ENCODE measurements at regions not wholly inside any gene's neighbourhood (a gene's known extent, or its start where the extent isn't known, plus 50 kb on each side); places are given as distances from the start of the nearest gene placed in this dataset.

- no peak overlapping the region for H3K4me3 Mint-ChIP-seq
- H2BK12ac ChIP-seq (ENCODE audit: insufficient read length, low read depth, low read length), result no peak overlapping the region
- no peak overlapping the region for H2BK5ac ChIP-seq (ENCODE audit: insufficient read length, low read length)
- H2BK120ac ChIP-seq (ENCODE audit: low read depth, low read length, poor library complexity, severe bottlenecking), result no peak overlapping the region
- no peak overlapping the region for H2BK20ac ChIP-seq (ENCODE audit: low read depth, low read length, poor library complexity, severe bottlenecking)
- DNase-seq, result no peak
- no peak overlapping the region for H2BK15ac ChIP-seq (ENCODE audit: low read depth, low read length)
- no peak overlapping the region for H4K8ac ChIP-seq (replicated peaks; ENCODE audit: insufficient read length, low read depth, low read length)
- no peak overlapping the region for H3K4me2 ChIP-seq (ENCODE audit: insufficient read depth, insufficient read length, low read length)
- no peak overlapping the region for H4K91ac ChIP-seq (ENCODE audit: insufficient read length, low read depth, low read length)
- no peaks in the 10 kb centered on the region; a peak in 1 of 5 replicates for H3K9me3 Mint-ChIP-seq
- no peak overlapping the region for H3K4ac ChIP-seq (ENCODE audit: low read depth, low read length)
- H2AFZ ChIP-seq (ENCODE audit: low read length), result no peak overlapping the region
- H3T11ph ChIP-seq (ENCODE audit: low read length), result no peak overlapping the region
- H3K4me1 ChIP-seq (ENCODE audit: insufficient read depth, low read length), result peaks cover 1% of the 10 kb centered on the region; the same call in 1 of the 2 replicates
- no peak overlapping the region for H3K9ac ChIP-seq (ENCODE audit: extremely low read depth, insufficient read length, low read length)
- H3K27me3 ChIP-seq (ENCODE audit: insufficient read depth, low read length), result no peaks in the 10 kb centered on the region; the same call in 1 of the 2 replicates
- peaks cover 10 to 29% of the 10 kb centered on the region in 2 experiments for H3K4me1 Mint-ChIP-seq
- no CpG with 5 or more reads among the region's 7 CpGs for WGBS (ENCODE audit: extremely low coverage, insufficient read length, low lambda C conversion rate)
- no peak overlapping the region for H3K27ac ChIP-seq (ENCODE audit: insufficient read length, low read depth, low read length)
- H3K36me3 Mint-ChIP-seq (ENCODE audit: insufficient read depth in 1 of 3, low read depth in 3 of 3), result peaks cover 0 to 12% (median 4%) of the 10 kb centered on the region in 3 experiments; a peak in 2 of 7 replicates
- H3K23ac ChIP-seq (ENCODE audit: insufficient read length, low read depth, low read length), result no peak overlapping the region
- H3K9me3 ChIP-seq (ENCODE audit: control insufficient read depth, low read depth, low read length), result no peaks in the 10 kb centered on the region
- H3K18ac ChIP-seq (ENCODE audit: insufficient read length, low read depth, low read length), result no peak overlapping the region
- no peak for TF ChIP-seq CTCF (conservative IDR thresholded peaks at IDR 0.05)
- H3K79me2 ChIP-seq (ENCODE audit: insufficient read depth, low read length), result no peaks in the 10 kb centered on the region
- no peak overlapping the region for H2AK5ac ChIP-seq (ENCODE audit: insufficient read length, low read length)
- no peak overlapping the region for H3K27ac Mint-ChIP-seq
- no peak overlapping the region for H3K14ac ChIP-seq (ENCODE audit: insufficient read depth, low read length)
- no peaks in the 10 kb centered on the region for H3K23me2 ChIP-seq (ENCODE audit: insufficient read length, low read depth, low read length, poor library complexity, severe bottlenecking)
- H3K56ac ChIP-seq (ENCODE audit: insufficient read length, low read depth, low read length), result no peak overlapping the region
- peaks cover 12% of the 10 kb centered on the region for H3K27me3 Mint-ChIP-seq (ENCODE audit: low read depth)
- H4K20me1 ChIP-seq (ENCODE audit: control insufficient read depth, insufficient read depth, insufficient read length), result no peaks in the 10 kb centered on the region
- H4K5ac ChIP-seq (ENCODE audit: insufficient read length, low read depth, low read length), result no peak overlapping the region
- no peaks in the 10 kb centered on the region for H3K79me1 ChIP-seq (ENCODE audit: insufficient read depth, low read depth, low read length, poor library complexity, severe bottlenecking)
Measured at GRCh38 chr7:31445686-31446355, 68.1 kb upstream of the ITPRID1 start.
